HUES6 (cell line): ENCODE measurements at regions not wholly inside any gene's neighbourhood (a gene's known extent, or its start where the extent isn't known, plus 50 kb on each side); places are given as distances from the start of the nearest gene placed in this dataset.

Experiments
- H3K27ac ChIP-seq: 2 replicates; pipeline ENCODE4 v1.7.0; 2013; ENCODE audit warnings: low read depth, mild to moderate bottlenecking, low read length, inconsistent platforms
- H3K27me3 ChIP-seq: 2 replicates; pipeline ENCODE4 v1.6.1; 2013; ENCODE audit warnings: low read length; ENCODE audit not compliant: control insufficient read depth, insufficient read depth
- H3K36me3 ChIP-seq: 2 replicates; pipeline ENCODE4 v1.6.1; 2013; ENCODE audit warnings: low read length; ENCODE audit not compliant: control insufficient read depth, insufficient read depth
- H3K4me1 ChIP-seq: 2 replicates; pipeline ENCODE4 v1.6.1; 2013; ENCODE audit warnings: low read length; ENCODE audit not compliant: control insufficient read depth, insufficient read depth
- H3K4me3 ChIP-seq: 2 replicates; pipeline ENCODE4 v1.5.1; 2013; ENCODE audit warnings: low read depth, low read length
- H3K9ac ChIP-seq: one replicate; pipeline ENCODE4 v1.6.1; 2013; ENCODE audit warnings: mild to moderate bottlenecking, low read length
- H3K9me3 ChIP-seq: 2 replicates; pipeline ENCODE4 v1.6.1; 2013; ENCODE audit warnings: low read depth, low read length; ENCODE audit not compliant: control insufficient read depth, insufficient read depth

GRCh38 chr20:52470561-52470960 lies 279.0 kb upstream of the ZFP64 start:
- Histone ChIP-seq H3K9ac (no peak overlapping the region), H3K27me3 (no peaks in the 10 kb centered on the region), H3K9me3 (no peaks in the 10 kb centered on the region), H3K36me3 (no peaks in the 10 kb centered on the region), H3K4me3 (no peak overlapping the region), H3K27ac (no peak overlapping the region), H3K4me1 (no peaks in the 10 kb centered on the region)

- Histone ChIP-seq H3K36me3 (no peaks in the 10 kb centered on the region), H3K27ac (no peak overlapping the region), H3K9me3 (0 out of 2 replicates have a peak, but pooled peaks cover 2% of the 10 kb centered on the region), H3K4me1 (no peaks in the 10 kb centered on the region), H3K27me3 (no peaks in the 10 kb centered on the region), H3K9ac (no peak overlapping the region), H3K4me3 (no peak overlapping the region)
Observed at GRCh38 chr20:52469128-52469527, 277.5 kb upstream of the ZFP64 start.

- no peaks in the 10 kb centered on the region for H3K4me1 ChIP-seq
- H3K4me3 ChIP-seq: no peak overlapping the region
- 0 out of 2 replicates have a peak, but pooled peaks cover 2% of the 10 kb centered on the region for H3K9me3 ChIP-seq
- no peaks in the 10 kb centered on the region for H3K36me3 ChIP-seq
- H3K9ac ChIP-seq: no peak overlapping the region
- peaks cover 12% of the 10 kb centered on the region; the same call in 1 of the 2 replicates for H3K27me3 ChIP-seq
- no peak overlapping the region for H3K27ac ChIP-seq
Observed at GRCh38 chr20:52465991-52466390, 274.4 kb upstream of the ZFP64 start.

- H3K9ac ChIP-seq: no peak overlapping the region
- H3K27ac ChIP-seq: no peak overlapping the region
- H3K36me3 ChIP-seq: no peaks in the 10 kb centered on the region
- no peak overlapping the region for H3K4me3 ChIP-seq
- peaks cover 13% of the 10 kb centered on the region; the same call in 1 of the 2 replicates for H3K27me3 ChIP-seq
- H3K4me1 ChIP-seq: no peaks in the 10 kb centered on the region
- H3K9me3 ChIP-seq: 0 out of 2 replicates have a peak, but pooled peaks cover 2% of the 10 kb centered on the region
Observed at GRCh38 chr20:52461582-52461981, 270.0 kb upstream of the ZFP64 start.

- peaks cover 13% of the 10 kb centered on the region; the same call in 1 of the 2 replicates for H3K27me3 ChIP-seq
Observed at GRCh38 chr20:52459150-52459549, 267.6 kb upstream of the ZFP64 start.

GRCh38 chr20:52457826-52458225 lies 266.2 kb upstream of the ZFP64 start:
- H3K4me3 ChIP-seq: no peak overlapping the region
- peaks cover 9% of the 10 kb centered on the region; the same call in 1 of the 2 replicates for H3K27me3 ChIP-seq
- no peaks in the 10 kb centered on the region for H3K4me1 ChIP-seq
- no peaks in the 10 kb centered on the region for H3K36me3 ChIP-seq
- H3K27ac ChIP-seq: no peak overlapping the region
- H3K9ac ChIP-seq: no peak overlapping the region
- H3K9me3 ChIP-seq: no peaks in the 10 kb centered on the region

More at GRCh38 chr20:52459150-52459549, 267.6 kb upstream of the ZFP64 start:
- H3K27ac ChIP-seq: no peak overlapping the region
- no peaks in the 10 kb centered on the region for H3K4me1 ChIP-seq
- H3K4me3 ChIP-seq: no peak overlapping the region
- H3K9ac ChIP-seq: no peak overlapping the region
- H3K9me3 ChIP-seq: no peaks in the 10 kb centered on the region
- H3K36me3 ChIP-seq: no peaks in the 10 kb centered on the region

GRCh38 chr20:52454660-52455059 lies 263.1 kb upstream of the ZFP64 start:
- Histone ChIP-seq H3K36me3 (no peaks in the 10 kb centered on the region), H3K9ac (no peak overlapping the region), H3K4me1 (no peaks in the 10 kb centered on the region), H3K27ac (no peak overlapping the region), H3K27me3 (no peaks in the 10 kb centered on the region), H3K4me3 (no peak overlapping the region), H3K9me3 (no peaks in the 10 kb centered on the region)

- no peaks in the 10 kb centered on the region for H3K36me3 ChIP-seq
- peaks cover 3% of the 10 kb centered on the region; the same call in 1 of the 2 replicates for H3K9me3 ChIP-seq
- no peak overlapping the region for H3K9ac ChIP-seq
- no peak overlapping the region for H3K27ac ChIP-seq
- no peak overlapping the region for H3K4me3 ChIP-seq
- no peaks in the 10 kb centered on the region for H3K27me3 ChIP-seq
- H3K4me1 ChIP-seq: no peaks in the 10 kb centered on the region
Observed at GRCh38 chr20:52448513-52449232, 257.1 kb upstream of the ZFP64 start.

- H3K4me3 ChIP-seq: no peak overlapping the region
- H3K27me3 ChIP-seq: no peaks in the 10 kb centered on the region
- H3K27ac ChIP-seq: no peak overlapping the region
- H3K4me1 ChIP-seq: no peaks in the 10 kb centered on the region
- no peak overlapping the region for H3K9ac ChIP-seq
- peaks cover 3% of the 10 kb centered on the region; the same call in 1 of the 2 replicates for H3K9me3 ChIP-seq
- H3K36me3 ChIP-seq: no peaks in the 10 kb centered on the region
Observed at GRCh38 chr20:52447225-52447551, 255.6 kb upstream of the ZFP64 start.

GRCh38 chr20:52446421-52447224 lies 255.0 kb upstream of the ZFP64 start:
- Histone ChIP-seq H3K36me3 (no peaks in the 10 kb centered on the region), H3K4me1 (no peaks in the 10 kb centered on the region), H3K4me3 (no peak overlapping the region), H3K27me3 (no peaks in the 10 kb centered on the region), H3K9ac (no peak overlapping the region), H3K9me3 (peaks cover 3% of the 10 kb centered on the region; the same call in 1 of the 2 replicates), H3K27ac (no peak overlapping the region)

- no peak overlapping the region for H3K27ac ChIP-seq
- H3K27me3 ChIP-seq: no peaks in the 10 kb centered on the region
- peaks cover 3% of the 10 kb centered on the region; the same call in 1 of the 2 replicates for H3K9me3 ChIP-seq
- no peak overlapping the region for H3K9ac ChIP-seq
- H3K4me1 ChIP-seq: no peaks in the 10 kb centered on the region
- no peaks in the 10 kb centered on the region for H3K36me3 ChIP-seq
- no peak overlapping the region for H3K4me3 ChIP-seq
Observed at GRCh38 chr20:52444455-52444854, 252.9 kb upstream of the ZFP64 start.
